T-helper 2 cell (primary cell): ENCODE measurements at regions not wholly inside any gene's neighbourhood (a gene's known extent, or its start where the extent isn't known, plus 50 kb on each side); places are given as distances from the start of the nearest gene placed in this dataset.
"Not testable (repeated sequence)": the region's sequence is repeated elsewhere in the genome, so short reads cannot be mapped to it uniquely, and the experiment has no call there.

Experiments
- DNase-seq, 5 experiments: peaks; one replicate each; pipeline versions ENCODE4 v3.0.0 to v3.0.0-alpha.2; 2012 to 2022

DNA sequence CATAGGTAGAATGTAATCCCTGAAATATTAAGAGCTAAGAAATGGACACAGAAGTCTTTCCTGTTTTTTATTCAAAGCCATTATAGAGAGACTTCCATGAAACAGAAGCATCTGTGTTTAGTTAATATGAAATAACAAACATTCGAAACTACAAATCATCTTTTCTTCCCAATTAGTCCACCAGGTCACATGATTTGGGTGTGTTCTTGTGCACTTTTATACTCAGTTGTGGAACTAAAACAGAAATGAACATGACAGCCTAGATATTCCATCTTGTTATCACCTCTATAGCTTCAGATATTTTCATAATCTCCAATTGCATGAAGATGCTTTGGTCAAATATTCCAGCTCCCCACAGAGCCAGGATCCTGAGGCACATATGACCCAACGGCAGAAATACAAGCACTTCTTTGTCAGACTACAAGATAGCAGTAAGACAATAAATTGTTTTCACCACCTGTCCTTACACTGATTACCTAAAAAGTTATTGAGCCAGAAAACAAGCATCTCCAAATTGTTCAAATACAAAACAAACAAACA lies 116.8 kb upstream of the BEND6 start:
- DNase-seq: no peak

DNA sequence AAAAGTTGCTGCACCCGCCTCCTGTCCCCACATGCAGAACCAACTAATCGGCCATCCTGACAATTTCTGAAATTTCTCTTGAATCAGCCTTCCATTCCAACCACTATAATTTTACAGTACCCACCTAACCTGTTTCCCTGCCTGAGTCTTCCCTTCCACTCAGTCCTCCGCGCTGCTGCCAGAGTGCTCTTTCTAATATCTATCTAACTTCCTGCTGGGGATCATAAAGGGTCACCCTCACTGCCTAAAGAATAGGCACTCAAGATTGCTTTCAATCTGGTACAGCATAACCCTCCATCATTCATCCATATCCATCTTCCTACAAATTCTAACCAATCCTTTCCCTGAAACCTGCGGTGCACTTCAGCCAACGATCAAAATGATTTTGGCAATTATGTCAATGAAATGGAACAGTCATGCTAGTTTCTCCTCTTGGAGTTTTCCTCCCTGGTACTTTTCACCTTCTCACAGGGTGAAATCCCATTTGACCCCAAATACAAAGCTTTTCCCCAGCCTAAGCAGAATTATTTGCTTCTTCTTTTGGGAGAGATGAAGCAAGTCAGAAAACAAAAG lies 117.5 kb upstream of the BEND6 start:
- no peak for DNase-seq

DNA sequence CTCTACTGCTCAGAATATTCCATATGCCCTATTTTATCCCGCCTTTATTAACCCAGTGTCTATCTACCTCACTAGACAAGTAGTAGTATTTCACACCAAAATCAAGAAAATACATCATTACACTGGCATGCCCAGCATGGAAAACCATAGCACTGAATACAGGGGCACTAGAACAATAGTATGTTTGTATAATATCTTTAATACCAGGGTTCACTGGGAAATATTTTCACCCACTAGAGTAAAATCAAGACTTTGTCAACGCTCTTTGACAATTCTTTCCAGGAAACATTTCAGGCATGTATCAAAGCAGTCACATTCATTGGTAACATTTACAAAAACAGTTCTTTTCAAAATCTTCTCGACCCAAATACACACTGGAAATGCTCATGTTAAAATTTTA lies 119.3 kb upstream of the BEND6 start:
- no peak for DNase-seq

DNA sequence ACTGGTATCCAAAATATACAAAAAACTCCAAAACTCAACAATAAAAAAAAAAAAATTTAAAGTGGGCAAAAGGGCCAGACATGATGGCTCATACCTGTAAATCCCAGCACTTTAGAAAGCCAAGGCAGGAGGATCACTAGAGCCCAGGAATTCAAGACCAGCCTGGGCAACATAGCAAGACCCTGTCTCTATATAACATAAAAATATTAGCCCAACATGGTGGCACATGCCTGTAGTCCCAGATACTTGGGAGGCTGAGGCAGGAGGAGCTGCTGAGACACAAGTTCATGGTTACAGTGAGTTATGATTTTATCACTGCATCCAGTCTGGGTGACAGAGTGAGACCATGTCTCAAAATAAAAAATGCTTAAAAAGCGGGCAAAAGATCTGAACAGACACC lies 121.0 kb upstream of the BEND6 start:
- no peak for DNase-seq

DNA sequence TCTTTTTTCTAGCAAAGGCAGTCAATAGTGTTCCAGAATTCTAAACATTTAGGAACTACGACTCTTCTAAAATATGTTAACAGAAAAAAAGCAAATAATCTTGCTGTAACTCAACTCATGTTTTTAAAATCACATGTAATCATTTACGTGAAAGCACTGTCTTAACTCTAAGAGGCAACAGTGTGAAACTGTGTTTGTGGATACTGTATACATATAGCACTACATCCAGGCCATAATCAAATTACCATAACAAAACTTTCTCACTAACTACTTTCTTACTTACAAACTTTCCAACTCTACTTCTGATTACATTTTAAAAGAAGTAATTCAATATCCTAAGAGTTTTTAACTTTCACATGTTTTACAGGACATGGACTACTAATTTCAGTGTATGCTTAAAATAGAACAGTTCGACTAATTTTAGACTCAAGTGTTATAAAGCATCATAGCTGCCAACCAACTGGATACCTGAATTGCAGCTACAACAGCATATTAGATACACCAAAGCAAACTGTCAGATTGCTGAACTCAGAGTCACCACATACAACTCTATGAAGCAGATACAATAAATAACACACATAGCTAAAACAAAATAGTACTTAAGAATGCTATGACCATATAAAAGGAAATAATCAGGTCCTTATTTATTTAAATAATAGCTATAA lies 121.6 kb upstream of the BEND6 start:
- DNase-seq: no peak

DNA sequence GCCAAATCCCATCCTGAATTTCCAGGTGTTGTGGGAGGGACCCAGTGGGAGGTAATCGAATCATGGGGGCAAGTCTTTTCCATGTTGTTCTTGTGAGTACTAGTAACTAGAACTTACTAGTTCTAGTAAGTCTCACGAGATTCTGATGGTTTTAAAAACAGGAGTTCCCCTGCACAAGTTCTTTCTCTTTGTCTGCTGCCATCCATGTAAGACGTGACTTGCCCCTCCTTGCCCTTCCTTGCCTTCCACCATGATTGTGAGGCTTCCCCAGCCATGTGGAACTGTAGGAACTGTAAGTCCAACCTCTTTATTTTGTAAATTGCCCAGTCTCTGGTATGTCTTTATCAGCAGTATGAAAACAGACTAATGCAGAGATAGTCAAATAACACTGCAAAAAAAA lies 122.7 kb upstream of the BEND6 start:
- DNase-seq: no peak

DNA sequence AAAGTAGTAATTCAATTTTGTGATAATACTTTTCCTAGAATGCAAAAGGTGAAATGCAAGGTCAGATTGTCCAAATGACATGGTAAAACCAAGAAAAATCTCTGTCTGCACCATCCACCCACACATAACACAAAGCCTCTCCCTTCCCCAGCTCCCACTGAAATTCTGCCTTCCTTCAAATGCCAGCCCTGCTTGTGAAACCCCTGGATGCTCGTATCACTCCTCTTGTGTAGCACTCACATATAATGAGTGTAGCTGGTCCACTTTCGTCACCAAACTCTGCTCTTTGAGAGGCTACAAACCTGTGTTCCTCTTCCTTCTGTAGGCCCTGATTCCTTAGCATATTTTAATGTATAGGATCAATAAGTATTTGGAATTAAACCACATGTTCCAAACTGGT lies 123.6 kb upstream of the BEND6 start:
- no peak for DNase-seq

DNA sequence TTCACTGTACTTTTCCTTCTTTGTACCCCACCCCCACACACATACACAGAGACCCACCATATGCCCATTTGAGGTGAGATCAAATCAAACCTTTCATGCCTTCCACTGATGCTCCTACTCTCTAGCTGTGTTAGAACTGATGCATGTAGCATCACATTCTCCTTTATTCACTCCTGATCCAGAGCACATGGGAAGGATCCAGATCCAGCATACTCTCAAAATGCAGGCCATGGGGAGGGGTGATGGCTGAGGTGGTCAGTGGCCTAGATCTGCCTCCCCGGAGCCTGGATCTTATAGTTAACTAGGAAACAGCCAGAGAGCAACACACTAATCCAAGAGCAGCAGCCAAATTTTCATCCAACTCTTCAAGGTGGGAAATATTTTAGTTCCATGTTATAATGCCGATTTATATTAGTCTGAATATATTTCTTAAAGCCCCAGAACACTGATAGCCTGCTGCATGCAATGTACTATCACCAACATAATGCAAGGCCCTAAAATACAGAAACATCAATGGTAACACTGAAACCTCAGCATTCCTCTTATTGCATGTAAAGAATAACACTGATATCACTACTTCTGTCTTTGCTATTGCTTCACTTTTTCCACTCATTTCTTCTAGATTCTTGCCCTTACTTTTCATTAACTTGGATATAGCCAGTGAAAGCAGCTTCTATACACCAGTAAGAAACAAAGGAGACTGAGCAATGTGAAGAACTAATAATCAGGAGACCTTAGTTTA lies 126.8 kb upstream of the BEND6 start:
- no peak for DNase-seq

DNA sequence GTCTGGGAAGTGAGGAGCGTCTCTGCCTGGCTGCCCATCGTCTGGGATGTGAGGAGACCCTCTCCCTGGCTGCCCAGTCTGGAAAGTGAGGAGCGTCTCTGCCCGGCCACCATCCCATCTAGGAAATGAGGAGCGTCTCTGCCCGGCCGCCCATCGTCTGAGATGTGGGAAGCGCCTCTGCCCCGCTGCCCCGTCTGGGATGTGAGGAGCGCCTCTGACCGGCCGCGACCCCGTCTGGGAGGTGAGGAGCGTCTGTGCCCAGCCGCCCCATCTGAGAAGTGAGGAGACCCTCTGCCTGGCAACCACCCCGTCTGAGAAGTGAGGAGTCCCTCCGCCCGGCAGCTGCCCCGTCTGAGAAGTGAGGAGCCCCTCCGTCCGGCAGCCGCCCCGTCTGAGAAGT lies 130.5 kb upstream of the BEND6 start:
- DNase-seq: not testable (repeated sequence)

DNA sequence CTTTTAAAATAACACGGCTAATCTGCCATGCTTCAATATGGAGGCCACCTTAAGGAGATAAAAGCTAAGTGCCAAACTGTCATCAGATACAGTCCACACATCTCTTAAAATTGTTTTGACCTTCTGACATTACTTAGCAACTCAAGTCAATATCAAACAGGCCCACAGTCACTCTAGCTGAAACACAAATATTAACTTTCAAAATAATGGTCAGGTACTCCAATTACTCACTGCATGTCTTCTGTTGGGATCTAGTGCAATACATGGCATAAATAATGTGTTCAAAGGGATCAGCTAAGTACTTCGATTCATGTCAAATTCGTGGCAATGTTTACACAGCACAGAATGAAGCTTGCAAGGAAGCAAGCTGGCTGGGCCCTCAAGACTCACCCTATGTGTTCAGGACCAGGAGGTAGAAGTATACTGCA lies 133.9 kb upstream of the BEND6 start:
- no peak for DNase-seq

DNA sequence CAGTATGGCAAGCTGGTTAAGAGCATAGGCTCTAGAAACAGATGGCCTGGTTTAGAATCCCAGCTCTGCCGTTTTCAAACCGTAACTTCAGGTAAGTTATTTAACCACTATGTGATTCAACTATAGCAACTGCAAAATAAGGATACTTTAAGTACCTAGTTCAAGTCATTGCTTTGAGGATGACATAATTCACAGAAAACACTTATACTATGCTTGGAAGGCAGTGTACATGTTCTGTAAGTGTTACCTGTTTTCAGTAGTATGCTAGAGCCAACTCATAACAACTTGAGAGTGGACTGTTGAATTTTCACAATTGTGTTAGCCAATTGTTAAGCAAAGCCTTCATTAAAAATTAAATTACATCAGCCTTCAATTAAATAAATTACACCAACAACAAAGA lies 134.8 kb upstream of the BEND6 start:
- no peak for DNase-seq

DNA sequence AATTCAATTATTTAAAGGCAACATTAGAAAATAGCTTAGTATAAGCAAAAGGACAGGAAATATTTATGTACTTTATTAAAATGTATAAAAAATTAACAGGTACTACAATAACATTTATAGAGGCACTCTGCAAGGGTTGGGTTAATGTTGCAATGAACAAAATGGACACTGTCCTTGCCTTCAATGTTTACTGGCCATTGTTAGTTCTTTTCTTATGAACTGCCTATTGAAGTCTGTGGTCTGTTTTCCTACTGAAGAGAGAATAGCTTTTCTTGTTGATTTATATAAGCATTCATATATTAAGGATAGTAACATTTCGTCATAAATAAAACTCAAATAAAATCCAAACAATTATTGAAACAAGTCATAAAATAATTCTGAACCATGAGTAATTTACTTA lies 135.3 kb upstream of the BEND6 start:
- DNase-seq: no peak

DNA sequence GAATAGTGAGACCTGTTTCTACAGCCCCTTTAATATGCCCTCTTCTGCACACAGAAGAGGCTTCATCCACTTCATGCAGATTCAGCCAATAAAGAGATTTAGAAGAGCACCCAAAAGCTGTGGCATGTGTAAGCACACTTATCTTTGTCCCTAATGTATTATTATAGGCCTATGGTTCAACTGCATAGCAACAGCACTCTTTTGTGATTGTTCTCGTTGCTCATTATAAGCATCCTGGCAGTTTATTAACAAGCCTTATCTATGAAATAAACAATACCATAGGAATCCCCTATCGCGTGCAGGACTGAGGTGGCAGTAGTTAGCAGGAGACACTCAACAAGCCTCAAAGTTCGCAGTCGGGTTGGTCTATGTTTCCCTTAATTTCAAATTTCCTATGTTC lies 138.5 kb upstream of the BEND6 start:
- DNase-seq: no peak

DNA sequence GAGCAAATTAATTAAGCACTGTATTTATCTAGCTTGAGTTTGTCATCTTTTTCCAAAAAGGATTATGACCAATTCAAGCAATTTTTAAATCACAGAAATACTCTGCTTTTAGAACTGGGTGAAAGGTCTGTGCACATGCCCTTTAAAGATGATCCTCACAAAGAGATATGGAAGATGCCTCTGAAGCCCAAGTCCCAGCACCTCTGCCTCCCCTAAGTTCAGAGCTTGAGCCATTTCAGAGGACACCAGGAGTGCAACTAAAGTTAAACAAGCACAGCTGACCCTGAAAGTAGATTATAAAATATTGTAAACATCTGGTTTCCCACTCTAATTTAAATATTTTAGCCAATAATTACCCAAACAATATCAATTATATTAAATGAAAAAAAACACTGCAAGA lies 139.5 kb upstream of the BEND6 start:
- no peak for DNase-seq

DNA sequence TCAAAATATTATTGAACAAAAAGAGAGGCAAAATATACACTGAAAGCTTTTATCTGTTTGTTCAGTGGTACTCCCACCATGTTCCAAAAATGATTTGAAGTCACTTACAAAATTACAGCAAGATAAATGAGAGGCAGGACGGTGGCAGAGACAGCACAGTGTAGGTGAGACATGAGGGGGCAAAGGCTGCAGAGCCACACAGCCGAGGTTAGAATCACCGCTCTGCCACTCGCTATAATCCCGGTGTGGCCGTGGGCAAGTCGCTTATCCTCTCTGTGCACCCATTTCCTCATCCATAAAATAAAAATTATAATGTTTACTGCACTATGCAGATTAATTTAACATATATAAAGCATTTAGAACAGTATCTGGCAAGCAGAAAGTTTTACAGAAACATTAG lies 140.1 kb upstream of the BEND6 start:
- no peak for DNase-seq

DNA sequence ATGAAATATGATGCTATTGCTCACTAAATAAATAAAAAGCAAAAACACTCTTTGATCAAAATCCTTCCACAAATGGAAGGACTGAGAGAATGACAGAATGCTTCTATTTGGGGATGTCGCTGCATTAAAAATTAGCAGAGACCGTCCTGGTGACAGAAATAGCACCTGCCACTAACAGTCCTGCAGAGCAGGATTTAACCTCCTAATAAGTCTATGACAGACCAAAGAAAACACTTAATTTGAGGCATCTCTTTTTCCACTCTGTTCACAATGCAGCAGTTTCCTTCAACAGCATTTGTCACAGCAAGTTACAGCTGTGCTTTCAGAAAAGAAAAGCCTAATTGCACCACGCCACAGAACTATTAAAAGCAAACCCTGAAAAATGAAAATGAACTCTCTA lies 140.6 kb upstream of the BEND6 start:
- DNase-seq: no peak

DNA sequence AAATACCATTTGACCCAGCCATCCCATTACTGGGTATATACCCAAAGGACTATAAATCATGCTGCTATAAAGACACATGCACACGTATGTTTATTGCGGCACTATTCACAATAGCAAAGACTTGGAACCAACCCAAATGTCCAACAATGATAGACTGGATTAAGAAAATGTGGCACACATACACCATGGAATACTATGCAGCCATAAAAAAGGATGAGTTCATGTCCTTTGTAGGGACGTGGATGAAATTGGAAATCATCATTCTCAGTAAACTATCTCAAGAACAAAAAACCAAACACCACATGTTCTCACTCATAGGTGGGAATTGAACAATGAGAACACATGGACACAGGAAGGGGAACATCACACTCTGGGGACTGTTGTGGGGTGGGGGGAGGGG lies 142.1 kb upstream of the BEND6 start:
- DNase-seq: not testable (repeated sequence)

DNA sequence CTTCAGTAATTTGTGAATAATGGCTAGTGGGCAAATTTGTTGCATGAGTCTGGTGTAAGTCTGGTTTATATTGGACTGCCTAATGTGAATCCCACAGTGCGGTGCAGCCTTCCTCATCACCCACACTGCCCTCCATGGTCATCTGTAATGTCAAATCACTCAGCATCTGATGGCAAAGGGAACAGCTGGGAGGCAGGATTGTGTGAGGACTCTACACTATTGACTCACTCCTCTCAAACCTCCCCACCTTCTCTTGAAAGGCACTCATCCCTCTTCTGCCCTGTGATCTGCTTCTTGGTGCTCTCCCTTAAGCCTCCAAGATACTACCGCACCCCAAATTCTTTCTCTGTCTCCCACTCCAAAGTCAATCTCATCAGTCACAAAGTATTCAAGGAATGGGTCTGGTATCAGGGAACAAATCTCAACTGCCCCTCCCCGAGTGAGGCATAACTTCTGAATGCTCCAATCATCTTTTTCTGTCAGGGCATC lies 146.0 kb upstream of the BEND6 start:
- DNase-seq: no peak

DNA sequence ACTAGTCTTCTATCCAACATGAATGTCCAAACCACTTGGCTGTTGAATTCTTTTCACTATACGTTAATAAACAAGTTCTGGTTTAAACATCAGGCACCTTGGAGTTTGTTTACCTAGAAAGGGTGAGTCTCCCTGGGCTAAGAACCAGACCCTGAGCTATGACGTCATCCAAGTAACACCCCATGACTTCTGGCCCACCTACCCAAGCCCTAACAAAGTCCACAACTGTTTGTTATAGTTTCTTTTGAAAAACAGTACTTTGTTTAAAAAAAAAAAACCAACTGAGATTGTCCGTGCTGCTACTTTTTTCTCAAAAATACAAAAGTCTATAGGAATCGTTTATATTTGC lies 146.9 kb upstream of the BEND6 start:
- DNase-seq: no peak

DNA sequence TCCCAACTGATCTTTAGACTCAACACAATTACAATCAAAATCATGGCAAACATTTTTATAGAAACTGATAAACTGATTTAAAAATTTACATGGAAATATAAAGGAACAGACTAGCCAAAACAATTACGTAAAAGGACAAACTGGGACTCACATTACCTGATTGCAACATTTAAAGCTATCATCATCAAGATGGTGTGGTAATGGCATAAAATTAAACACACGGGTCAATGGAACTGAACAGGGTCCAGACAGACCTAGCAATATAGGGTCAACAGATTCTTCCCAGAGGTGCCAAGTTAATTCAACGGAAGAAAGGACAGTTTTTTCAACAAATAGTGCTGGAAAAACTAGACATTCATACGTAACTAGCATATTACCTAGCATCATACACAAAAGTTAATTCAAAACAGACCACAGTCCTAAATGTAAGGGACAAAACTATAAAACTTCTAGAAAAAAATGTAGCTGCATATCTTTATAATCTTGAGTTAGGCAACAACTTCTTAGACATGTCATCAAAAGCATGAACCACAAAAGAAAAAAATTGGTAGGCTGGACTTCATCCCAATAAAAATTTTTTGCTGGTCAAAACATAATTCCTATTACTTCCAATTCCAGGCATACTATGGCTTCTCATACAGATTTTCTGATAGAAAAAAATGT lies 147.4 kb upstream of the BEND6 start:
- no peak for DNase-seq

DNA sequence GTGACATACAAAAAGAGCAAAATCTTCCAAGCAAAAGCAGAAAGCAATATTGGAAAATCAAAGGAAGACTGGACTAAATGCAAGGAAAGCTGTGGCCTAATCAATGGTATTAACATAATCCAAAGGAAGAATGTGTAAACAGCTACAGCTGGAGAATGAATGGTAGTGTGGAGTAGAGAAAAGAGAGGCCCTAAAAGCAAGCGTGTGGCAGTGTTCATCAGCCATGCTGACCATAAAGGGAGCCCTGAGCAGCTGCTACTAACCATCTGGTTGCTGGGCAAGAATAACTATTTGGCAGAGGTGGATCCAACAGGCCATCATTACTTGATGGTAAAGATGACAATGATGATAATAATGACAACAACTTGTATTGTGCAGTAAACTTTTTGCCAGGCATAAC lies 148.5 kb upstream of the BEND6 start:
- no peak for DNase-seq

DNA sequence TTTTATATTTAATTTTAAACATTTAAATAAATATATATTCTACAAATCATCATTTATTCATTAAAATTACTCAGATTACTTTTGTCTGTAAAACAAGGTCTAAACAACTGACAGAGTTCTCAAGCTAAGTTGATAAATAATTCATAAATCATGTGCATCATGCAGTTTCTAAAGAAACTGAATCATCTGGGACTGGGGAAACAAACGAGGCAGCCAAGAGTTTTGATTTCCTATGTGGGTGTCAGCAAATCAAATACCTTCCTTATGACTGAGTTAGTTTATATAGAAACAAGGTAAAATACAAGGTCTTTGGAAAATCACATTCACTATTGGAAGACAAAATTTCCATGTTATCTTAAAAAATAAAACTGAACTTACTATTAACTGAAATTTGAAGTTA lies 149.9 kb upstream of the BEND6 start:
- DNase-seq: no peak

DNA sequence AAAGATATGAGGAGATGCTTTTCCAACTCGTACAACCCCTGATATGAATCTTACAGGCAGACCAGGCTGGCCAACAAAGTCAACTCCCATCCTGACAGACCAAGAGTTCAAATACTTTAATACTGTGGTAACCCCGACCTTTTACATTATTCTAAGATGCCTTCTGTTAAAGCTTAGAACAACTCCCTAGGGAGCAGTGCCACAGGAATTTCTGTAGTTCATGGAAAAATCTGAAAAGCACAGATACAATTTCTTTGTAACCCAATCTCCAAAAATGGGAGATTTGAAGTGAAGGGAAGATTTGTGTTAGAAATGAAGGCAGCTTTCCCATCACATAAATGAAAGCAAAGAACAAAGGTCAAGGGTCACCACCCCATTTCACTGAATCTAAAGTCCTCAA lies 151.3 kb upstream of the BEND6 start:
- no peak for DNase-seq

DNA sequence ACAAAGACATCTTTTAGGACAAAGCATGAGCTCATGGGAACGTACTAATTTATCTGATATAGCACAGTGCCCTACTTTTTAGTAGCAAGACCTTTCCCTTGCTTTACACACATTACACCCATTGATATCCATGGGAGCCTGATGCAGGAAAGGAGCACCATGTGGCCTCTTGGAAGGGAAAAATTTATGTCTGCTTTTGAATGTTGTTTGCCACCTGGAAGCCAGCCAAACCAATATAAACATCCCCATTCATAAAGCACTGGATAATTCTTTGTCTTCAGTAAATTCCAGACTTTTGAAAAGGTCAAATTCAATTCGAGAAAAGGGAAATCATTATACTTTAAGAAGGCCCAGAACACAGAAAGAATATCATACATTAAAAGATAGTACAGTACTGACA lies 152.3 kb upstream of the BEND6 start:
- DNase-seq: no peak
